Breast epithelium (tissue), 3 donors: ENCODE measurements at regions not wholly inside any gene's neighbourhood (a gene's known extent, or its start where the extent isn't known, plus 50 kb on each side); places are given as distances from the start of the nearest gene placed in this dataset.

Experiments used
- CTCF ChIP-seq, 3 donors: fragments of 450-650 bp; IDR thresholded peaks; one replicate each; pipeline ENCODE4 v1.5.1; 2016 to 2017; ENCODE audit warnings: antibody characterized with exemption in 3 of 3, mild to moderate bottlenecking in 3 of 3, moderate library complexity in 3 of 3
- POLR2A ChIP-seq: fragments of 450-650 bp; IDR thresholded peaks from one replicate; pipeline ENCODE4 v1.6.1; 2016; ENCODE audit warnings: antibody characterized with exemption, mild to moderate bottlenecking, moderate library complexity

- TF ChIP-seq CTCF (IDR thresholded peaks at IDR 0.05) (no peak), POLR2A (no peak)
Measured at GRCh38 chr22:48228468-48228867, 1466.0 kb downstream of the TBC1D22A start.
